ENCODE measurements at regions not wholly inside any gene's neighbourhood (a gene's known extent, or its start where the extent isn't known, plus 50 kb on each side); places are given as distances from the start of the nearest gene placed in this dataset.

DNA sequence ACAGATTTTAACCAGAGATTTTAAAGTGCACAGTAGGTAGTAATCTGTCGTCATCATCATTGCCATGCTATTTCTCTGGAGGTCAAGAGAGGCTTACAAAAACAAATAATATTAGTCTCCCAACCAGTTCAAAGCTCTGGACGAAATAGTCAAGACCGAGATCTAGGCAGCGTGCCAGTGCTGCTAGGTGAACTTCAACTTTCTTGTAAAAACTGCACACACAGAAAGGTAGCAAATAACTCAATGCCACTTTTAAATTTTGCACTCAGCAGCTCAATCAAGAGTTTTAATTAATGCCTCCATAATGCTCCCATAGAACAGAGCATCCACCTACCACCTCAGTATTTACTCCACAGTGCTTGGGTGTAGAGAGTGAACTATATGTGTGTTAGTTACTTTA, 656.8 kb downstream of the IRX1 start:
- no peaks in the 10 kb centered on the region for H3K4me1 ChIP-seq (ENCODE audit: control insufficient read depth, insufficient read depth, low read length)
- no peak overlapping the region for H3K4me3 ChIP-seq (ENCODE audit: low read depth, low read length)
- no peaks in the 10 kb centered on the region for H3K9me3 ChIP-seq (ENCODE audit: control insufficient read depth, insufficient read depth, low read depth, low read length)
- ChIA-PET CTCF (no interaction called here), POLR2A (no interaction called here)
- TF ChIP-seq YY1 (tag by site-specific recombination; IDR thresholded peaks at IDR 0.05) = no peak
- no peak for TF ChIP-seq ZNF121 (tag by site-specific recombination; IDR thresholded peaks at IDR 0.05)
- no peak for TF ChIP-seq ZNF266 (tag by site-specific recombination; IDR thresholded peaks at IDR 0.05; ENCODE audit: low read depth)
- no peak for TF ChIP-seq ZNF670 (tag by site-specific recombination; IDR thresholded peaks at IDR 0.05; ENCODE audit: low read depth)
- no peak for TF ChIP-seq SCRT1 (tag by site-specific recombination; IDR thresholded peaks at IDR 0.05; ENCODE audit: borderline replicate concordance)
- TF ChIP-seq MZF1 (tag by site-specific recombination; IDR thresholded peaks at IDR 0.05; ENCODE audit: borderline replicate concordance) = no peak
- no peak for TF ChIP-seq EGR2 (tag by site-specific recombination; IDR thresholded peaks at IDR 0.05; ENCODE audit: low read depth)
- no peak for TF ChIP-seq SP2 (tag by site-specific recombination; IDR thresholded peaks at IDR 0.05)
- no peak for TF ChIP-seq ZNF140 (tag by site-specific recombination; IDR thresholded peaks at IDR 0.05)
- TF ChIP-seq, protein P1, sequence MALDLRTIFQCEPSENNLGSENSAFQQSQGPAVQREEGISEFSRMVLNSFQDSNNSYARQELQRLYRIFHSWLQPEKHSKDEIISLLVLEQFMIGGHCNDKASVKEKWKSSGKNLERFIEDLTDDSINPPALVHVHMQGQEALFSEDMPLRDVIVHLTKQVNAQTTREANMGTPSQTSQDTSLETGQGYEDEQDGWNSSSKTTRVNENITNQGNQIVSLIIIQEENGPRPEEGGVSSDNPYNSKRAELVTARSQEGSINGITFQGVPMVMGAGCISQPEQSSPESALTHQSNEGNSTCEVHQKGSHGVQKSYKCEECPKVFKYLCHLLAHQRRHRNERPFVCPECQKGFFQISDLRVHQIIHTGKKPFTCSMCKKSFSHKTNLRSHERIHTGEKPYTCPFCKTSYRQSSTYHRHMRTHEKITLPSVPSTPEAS (tag by site-specific recombination; IDR thresholded peaks at IDR 0.05) = no peak
- no peak for TF ChIP-seq RBAK (tag by site-specific recombination; IDR thresholded peaks at IDR 0.05)
- TF ChIP-seq GLI2 (tag by site-specific recombination; IDR thresholded peaks at IDR 0.05; ENCODE audit: borderline replicate concordance, low read depth) = no peak
- TF ChIP-seq, protein P2, sequence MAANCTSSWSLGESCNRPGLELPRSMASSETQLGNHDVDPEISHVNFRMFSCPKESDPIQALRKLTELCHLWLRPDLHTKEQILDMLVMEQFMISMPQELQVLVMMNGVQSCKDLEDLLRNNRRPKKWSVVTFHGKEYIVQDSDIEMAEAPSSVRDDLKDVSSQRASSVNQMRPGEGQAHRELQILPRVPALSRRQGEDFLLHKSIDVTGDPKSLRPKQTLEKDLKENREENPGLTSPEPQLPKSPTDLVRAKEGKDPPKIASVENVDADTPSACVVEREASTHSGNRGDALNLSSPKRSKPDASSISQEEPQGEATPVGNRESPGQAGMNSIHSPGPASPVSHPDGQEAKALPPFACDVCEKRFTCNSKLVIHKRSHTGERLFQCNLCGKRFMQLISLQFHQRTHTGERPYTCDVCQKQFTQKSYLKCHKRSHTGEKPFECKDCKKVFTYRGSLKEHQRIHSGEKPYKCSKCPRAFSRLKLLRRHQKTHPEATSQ (tag by site-specific recombination; IDR thresholded peaks at IDR 0.05) = no peak
- H3K36me3 ChIP-seq (ENCODE audit: control insufficient read depth in 2 of 2, insufficient read depth in 1 of 2, low read length in 2 of 2) = no peaks in the 10 kb centered on the region
- no peak overlapping the region for H3K27ac ChIP-seq (ENCODE audit: extremely low read depth, low read depth, low read length)

DNA sequence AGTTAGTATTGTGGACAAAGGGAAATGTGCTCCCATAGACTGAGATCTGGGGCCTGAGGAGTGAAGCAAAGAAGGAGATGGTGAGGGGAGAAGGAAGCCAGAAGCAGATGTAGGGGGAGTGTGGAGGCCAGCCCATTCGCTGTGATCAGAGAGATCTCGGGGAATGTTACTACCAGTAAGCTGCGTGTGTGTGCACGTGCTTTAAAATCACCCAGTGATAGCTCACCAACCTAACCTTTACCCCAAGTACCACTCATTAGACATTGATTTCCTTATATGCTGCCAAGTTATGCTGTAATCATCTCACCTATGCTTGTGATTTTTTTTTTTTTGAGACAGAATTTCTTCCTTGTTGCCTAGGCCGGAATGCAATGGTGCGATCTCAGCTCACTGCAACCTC, 659.1 kb downstream of the IRX1 start:
- H3K36me3 ChIP-seq (ENCODE audit: control insufficient read depth in 2 of 2, insufficient read depth in 1 of 2, low read length in 2 of 2) = no peaks in the 10 kb centered on the region
- no peak for TF ChIP-seq YY1 (tag by site-specific recombination; IDR thresholded peaks at IDR 0.05)
- TF ChIP-seq ZEB2 (tag by site-specific recombination; IDR thresholded peaks at IDR 0.05) = no peak
- no peak for TF ChIP-seq ZNF146 (tag by site-specific recombination; IDR thresholded peaks at IDR 0.05)
- TF ChIP-seq, protein P3, sequence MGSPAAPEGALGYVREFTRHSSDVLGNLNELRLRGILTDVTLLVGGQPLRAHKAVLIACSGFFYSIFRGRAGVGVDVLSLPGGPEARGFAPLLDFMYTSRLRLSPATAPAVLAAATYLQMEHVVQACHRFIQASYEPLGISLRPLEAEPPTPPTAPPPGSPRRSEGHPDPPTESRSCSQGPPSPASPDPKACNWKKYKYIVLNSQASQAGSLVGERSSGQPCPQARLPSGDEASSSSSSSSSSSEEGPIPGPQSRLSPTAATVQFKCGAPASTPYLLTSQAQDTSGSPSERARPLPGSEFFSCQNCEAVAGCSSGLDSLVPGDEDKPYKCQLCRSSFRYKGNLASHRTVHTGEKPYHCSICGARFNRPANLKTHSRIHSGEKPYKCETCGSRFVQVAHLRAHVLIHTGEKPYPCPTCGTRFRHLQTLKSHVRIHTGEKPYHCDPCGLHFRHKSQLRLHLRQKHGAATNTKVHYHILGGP (tag by site-specific recombination; IDR thresholded peaks at IDR 0.05) = no peak
- TF ChIP-seq ZBTB8A (tag by site-specific recombination; IDR thresholded peaks at IDR 0.05) = no peak
- TF ChIP-seq, protein P4, sequence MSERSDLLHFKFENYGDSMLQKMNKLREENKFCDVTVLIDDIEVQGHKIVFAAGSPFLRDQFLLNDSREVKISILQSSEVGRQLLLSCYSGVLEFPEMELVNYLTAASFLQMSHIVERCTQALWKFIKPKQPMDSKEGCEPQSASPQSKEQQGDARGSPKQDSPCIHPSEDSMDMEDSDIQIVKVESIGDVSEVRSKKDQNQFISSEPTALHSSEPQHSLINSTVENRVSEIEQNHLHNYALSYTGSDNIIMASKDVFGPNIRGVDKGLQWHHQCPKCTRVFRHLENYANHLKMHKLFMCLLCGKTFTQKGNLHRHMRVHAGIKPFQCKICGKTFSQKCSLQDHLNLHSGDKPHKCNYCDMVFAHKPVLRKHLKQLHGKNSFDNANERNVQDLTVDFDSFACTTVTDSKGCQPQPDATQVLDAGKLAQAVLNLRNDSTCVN (tag by site-specific recombination; optimal IDR thresholded peaks at IDR 0.05) = no peak
- no peak for TF ChIP-seq ZNF354C (tag by site-specific recombination; IDR thresholded peaks at IDR 0.05; ENCODE audit: borderline replicate concordance, low read depth)
- no peak for TF ChIP-seq ZNF791 (tag by site-specific recombination; IDR thresholded peaks at IDR 0.05)
- no peak for TF ChIP-seq ZNF184 (tag by site-specific recombination; IDR thresholded peaks at IDR 0.05)
- TF ChIP-seq, protein P5, sequence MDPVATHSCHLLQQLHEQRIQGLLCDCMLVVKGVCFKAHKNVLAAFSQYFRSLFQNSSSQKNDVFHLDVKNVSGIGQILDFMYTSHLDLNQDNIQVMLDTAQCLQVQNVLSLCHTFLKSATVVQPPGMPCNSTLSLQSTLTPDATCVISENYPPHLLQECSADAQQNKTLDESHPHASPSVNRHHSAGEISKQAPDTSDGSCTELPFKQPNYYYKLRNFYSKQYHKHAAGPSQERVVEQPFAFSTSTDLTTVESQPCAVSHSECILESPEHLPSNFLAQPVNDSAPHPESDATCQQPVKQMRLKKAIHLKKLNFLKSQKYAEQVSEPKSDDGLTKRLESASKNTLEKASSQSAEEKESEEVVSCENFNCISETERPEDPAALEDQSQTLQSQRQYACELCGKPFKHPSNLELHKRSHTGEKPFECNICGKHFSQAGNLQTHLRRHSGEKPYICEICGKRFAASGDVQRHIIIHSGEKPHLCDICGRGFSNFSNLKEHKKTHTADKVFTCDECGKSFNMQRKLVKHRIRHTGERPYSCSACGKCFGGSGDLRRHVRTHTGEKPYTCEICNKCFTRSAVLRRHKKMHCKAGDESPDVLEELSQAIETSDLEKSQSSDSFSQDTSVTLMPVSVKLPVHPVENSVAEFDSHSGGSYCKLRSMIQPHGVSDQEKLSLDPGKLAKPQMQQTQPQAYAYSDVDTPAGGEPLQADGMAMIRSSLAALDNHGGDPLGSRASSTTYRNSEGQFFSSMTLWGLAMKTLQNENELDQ (tag by site-specific recombination; IDR thresholded peaks at IDR 0.05; ENCODE audit: low read depth) = no peak
- TF ChIP-seq, protein P2 (tag by site-specific recombination; IDR thresholded peaks at IDR 0.05) = no peak
- TF ChIP-seq KLF10 (tag by site-specific recombination; IDR thresholded peaks at IDR 0.05) = no peak
- TF ChIP-seq ZNF521 (tag by site-specific recombination; IDR thresholded peaks at IDR 0.05) = no peak
- no peak for TF ChIP-seq ZNF514 (tag by site-specific recombination; IDR thresholded peaks at IDR 0.05)
- TF ChIP-seq ZNF600 (tag by site-specific recombination; IDR thresholded peaks at IDR 0.05) = no peak
- no peaks in the 10 kb centered on the region for H3K9me3 ChIP-seq (ENCODE audit: control insufficient read depth, insufficient read depth, low read depth, low read length)
- H3K4me3 ChIP-seq (ENCODE audit: low read depth, low read length) = no peak overlapping the region
- CTCF ChIA-PET = no interaction called here
- H3K27ac ChIP-seq (ENCODE audit: extremely low read depth, low read depth, low read length) = no peak overlapping the region
- POLR2A ChIA-PET = no interaction called here
- no peaks in the 10 kb centered on the region for H3K4me1 ChIP-seq (ENCODE audit: control insufficient read depth, insufficient read depth, low read length)
